AG09309 (cell line): ENCODE measurements at regions not wholly inside any gene's neighbourhood (a gene's known extent, or its start where the extent isn't known, plus 50 kb on each side); places are given as distances from the start of the nearest gene placed in this dataset.

Source experiments
- DNase-seq: peaks from one replicate; pipeline ENCODE4 v3.0.0-alpha.2; 2010; ENCODE audit warnings: low read depth
- H3K4me3 ChIP-seq: 2 replicates; pipeline ENCODE4 v1.5.1; 2011; ENCODE audit warnings: mild to moderate bottlenecking, low read depth, low read length, moderate library complexity; ENCODE audit not compliant: control insufficient read depth
- TF ChIP-seq, protein P1 (sequence below): IDR thresholded peaks from 2 replicates; pipeline ENCODE4 v1.5.1; 2011; ENCODE audit warnings: mild to moderate bottlenecking, low read depth, low read length, inconsistent platforms; ENCODE audit not compliant: insufficient read depth, control insufficient read depth; ENCODE audit errors: missing control alignments

GRCh38 chr4:62461961-62462360 is 1261.8 kb downstream of the ADGRL3 start:
- no peak for DNase-seq
- TF ChIP-seq, protein P1, sequence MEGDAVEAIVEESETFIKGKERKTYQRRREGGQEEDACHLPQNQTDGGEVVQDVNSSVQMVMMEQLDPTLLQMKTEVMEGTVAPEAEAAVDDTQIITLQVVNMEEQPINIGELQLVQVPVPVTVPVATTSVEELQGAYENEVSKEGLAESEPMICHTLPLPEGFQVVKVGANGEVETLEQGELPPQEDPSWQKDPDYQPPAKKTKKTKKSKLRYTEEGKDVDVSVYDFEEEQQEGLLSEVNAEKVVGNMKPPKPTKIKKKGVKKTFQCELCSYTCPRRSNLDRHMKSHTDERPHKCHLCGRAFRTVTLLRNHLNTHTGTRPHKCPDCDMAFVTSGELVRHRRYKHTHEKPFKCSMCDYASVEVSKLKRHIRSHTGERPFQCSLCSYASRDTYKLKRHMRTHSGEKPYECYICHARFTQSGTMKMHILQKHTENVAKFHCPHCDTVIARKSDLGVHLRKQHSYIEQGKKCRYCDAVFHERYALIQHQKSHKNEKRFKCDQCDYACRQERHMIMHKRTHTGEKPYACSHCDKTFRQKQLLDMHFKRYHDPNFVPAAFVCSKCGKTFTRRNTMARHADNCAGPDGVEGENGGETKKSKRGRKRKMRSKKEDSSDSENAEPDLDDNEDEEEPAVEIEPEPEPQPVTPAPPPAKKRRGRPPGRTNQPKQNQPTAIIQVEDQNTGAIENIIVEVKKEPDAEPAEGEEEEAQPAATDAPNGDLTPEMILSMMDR: no peak
- H3K4me3 ChIP-seq: no peak overlapping the region

- no peak for DNase-seq
- H3K4me3 ChIP-seq: no peak overlapping the region
- TF ChIP-seq, protein P1: no peak
Observed at GRCh38 chr4:62460329-62460728, 1260.2 kb downstream of the ADGRL3 start.

GRCh38 chr4:62457356-62457755 is 1257.2 kb downstream of the ADGRL3 start:
- no peak for DNase-seq
- H3K4me3 ChIP-seq: no peak overlapping the region
- TF ChIP-seq, protein P1: no peak

DNA sequence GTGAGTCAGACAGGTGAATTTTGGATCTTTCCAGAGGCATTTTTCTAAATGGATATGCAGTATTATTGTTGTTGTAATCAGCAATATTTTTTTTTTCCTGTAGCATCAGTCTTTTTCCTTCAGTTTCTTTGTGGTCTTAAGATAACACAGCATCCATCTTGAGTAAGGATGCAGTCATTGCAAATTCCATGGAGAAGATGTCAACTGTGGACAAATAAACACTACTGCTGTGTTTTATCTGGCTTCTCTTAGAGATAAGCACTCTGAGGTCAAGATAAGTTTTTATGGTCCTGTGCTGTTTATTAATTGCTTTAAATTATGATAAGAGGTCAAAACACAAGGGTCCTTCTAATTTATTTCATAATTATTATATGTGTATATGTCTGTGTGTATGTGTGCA is 1255.7 kb downstream of the ADGRL3 start:
- DNase-seq: no peak
- TF ChIP-seq, protein P1: no peak
- H3K4me3 ChIP-seq: no peak overlapping the region

GRCh38 chr4:62454535-62454934 is 1254.4 kb downstream of the ADGRL3 start:
- DNase-seq: no peak
- TF ChIP-seq, protein P1: no peak
- H3K4me3 ChIP-seq: no peak overlapping the region

- DNase-seq: no peak
- TF ChIP-seq, protein P1: no peak
- no peak overlapping the region for H3K4me3 ChIP-seq
Observed at GRCh38 chr4:62450740-62451139, 1250.6 kb downstream of the ADGRL3 start.

- DNase-seq: no peak
- TF ChIP-seq, protein P1: no peak
- no peak overlapping the region for H3K4me3 ChIP-seq
Observed at GRCh38 chr4:62449538-62449937, 1249.4 kb downstream of the ADGRL3 start.
